GM19238 (cell line): ENCODE measurements at regions not wholly inside any gene's neighbourhood (a gene's known extent, or its start where the extent isn't known, plus 50 kb on each side); places are given as distances from the start of the nearest gene placed in this dataset.
"Not testable (repeated sequence)": the region's sequence is repeated elsewhere in the genome, so short reads cannot be mapped to it uniquely, and the experiment has no call there.

Experiments used
- DNase-seq: peaks from one replicate; pipeline ENCODE4 v3.0.0; 2011; ENCODE audit warnings: low spot score; ENCODE audit not compliant: insufficient read length

DNA sequence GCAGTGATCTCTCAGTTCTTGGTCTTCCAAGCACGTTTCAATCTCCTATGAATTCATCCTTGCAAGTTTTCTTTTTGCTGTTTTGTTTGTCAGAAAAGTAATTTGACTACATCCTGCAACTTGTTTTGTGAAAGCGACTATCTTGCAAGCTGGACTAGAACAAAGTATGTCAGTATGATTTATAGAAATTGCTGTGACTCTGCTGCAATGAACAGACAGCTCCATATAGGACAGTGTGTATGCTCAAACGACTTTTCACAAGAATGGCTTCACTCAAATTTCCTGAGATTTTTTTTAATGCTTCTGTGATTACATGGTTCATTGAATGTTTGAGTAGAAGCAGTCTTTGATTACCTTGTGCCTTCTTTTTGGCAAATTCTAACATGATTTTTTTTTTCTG is 123.5 kb upstream of the TRHDE start:
- no peak for DNase-seq

DNA sequence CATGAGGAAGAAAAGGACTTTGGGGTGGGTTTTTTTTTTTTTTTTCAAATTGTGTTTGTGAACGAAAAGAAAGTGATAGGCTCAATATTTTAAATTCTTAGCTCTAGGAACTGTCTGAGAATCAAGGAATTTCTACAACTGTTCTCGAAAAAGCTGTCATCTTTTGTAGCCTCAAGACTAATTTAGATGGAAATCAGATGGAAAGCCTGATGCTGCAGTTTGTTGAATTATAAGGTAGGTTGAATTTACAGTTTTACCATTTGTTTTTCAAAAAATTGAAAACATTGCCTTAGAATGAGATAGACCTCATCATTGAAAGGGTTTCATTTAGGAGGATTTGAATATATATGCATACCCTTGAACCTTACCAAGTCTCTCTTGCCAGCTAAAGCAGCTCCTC is 109.3 kb upstream of the TRHDE start:
- no peak for DNase-seq

DNA sequence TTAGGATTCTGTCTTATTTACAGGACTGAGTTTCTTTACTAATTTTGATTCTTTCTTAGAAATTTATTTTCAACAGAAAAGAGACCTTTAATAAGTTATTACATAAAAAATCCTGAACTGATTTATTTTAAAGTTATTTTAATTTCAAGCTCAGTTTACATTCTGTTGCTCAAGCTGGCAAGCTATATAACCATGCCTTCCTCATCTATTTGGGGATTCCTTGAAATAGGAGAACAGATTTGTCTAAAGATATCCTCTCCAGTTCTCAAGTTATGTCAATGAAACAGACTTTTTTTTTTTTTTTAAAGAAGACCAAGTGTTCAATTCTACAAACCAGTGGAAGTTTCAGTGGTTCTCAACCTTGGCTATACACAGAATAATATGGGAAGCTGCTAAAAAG is 103.3 kb upstream of the TRHDE start:
- DNase-seq: no peak

DNA sequence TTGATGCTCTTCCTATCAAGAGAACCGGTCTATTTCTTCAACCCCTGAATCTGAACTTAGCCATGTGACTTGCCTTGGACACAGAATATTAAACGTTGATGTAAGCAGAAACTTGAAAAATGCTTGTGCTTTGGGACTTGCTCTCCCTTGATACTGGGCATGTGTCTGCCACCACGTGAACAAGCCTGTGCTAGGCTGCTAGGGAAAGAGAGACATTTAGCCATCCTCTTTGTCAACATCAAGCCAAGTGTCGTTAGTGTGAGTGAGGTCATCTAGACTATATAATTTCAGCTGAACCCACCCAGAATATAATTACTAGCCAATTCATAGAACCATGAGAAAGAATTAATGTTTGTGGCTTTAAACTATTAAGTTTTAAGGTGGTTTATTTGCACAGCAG is 98.2 kb upstream of the TRHDE start:
- DNase-seq: no peak

DNA sequence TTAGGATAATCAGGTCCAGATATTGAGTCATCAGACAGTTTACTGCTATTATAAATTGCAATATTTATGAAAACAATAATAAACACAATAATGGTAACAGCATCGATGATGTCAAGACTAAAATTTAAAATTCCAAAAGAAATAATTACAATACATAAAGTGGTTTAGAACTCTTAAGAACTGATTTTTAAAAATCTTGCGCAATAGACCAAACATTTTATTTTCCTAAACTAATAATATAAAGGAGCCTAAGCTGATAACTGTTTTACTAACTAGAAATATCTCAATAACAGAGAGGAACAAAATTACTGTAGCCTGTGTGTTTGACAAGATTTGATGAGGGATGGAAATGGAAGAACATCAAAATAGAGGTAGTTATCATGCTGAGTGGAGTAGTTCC is 93.9 kb upstream of the TRHDE start:
- DNase-seq: no peak

DNA sequence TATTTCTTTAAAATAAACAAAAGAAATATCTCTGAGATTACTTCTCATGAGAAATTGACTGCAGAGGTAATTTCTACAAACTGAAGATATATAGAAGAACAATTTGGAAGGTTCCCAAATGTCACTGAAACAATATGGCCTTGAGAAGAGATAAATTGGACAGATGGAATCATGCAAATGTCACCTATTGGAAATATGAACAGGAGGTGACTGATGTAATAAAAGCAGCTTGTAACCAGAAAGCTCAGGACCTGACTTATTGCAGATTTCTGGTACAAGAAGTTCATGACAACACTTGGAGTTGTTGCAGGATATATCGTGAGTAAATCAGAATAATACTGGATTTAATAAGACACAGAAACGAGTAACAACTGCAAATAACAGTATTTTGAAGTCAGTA is 93.3 kb upstream of the TRHDE start:
- no peak for DNase-seq

DNA sequence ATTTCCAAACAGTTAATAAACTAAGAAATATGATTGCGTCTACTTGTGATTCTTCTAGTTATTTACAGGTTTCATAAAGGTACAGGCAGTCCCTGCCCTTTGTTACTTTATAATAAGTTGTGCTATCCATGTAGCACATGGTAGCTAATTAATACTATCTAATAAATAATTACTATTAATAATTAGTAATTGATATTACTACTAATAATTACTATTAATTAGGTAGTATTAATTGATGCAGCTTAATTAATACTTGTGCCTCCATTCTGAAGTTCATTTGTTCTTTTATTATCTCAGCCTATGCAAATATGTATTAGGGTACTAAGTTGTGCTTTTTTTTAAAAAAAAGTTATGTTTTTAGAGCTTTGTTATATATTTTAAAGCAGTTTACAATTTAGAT is 92.3 kb upstream of the TRHDE start:
- DNase-seq: no peak

DNA sequence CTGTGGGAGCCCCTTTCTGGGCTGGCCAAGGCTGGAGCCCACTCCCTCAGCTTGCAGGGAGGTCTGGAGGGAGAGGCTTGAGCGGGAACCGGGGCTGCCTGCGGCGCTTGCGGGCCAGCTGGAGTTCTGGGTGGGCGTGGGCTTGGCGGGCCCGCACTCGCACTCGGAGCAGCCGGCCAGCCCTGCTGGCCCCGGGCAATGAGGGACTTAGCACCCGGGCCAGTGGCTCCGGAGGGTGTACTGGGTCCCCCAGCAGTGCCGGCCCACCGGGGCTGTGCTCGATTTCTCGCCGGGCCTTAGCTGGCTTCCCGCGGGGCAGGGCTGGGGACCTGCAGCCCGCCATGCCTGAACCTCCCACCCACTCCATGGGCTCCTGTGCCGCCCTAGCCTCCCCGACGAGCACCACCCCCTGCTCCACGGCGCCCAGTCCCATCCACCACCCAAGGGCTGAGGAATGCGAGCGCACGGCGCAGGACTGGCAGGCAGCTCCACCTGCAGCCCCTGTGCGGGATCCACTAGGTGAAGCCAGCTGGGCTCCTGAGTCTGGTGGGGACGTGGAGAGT is 87.1 kb upstream of the TRHDE start:
- not testable (repeated sequence) for DNase-seq

DNA sequence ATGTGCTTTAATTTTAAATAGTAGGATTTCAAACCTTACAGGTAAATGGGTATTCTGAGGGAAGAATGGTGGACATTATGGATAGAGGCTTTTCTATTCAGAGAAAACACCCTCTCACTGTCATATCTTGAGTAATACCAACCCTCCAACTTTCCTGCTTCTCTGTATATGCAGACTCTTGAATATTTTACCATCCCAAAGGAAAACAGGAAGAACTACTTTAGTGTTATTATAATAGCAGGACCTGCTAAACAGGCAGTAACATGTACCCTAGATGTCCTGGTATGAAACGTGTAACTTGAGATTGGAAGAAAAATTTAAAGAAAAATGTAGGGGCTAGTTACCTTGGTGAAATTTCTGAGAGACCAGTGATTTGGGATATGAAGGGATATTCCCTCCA is 82.9 kb upstream of the TRHDE start:
- no peak for DNase-seq

DNA sequence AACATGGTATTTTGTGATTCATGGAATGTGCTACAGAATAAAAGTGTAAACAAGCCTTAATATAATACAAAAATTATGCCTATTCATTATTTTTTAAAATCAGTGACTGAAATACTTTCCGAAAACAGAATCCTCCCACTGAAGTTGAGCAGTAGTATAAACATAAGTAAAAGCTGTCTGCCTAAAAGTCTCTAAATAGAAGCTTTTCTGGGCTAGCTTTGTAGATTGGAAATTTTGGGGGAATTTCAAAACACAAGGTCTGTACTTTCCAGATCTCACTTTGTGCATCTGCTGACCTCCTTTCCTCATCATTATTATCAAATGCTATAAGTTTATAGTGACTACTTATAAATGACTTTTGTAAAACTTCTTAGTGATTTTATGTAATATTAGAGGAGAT is 80.4 kb upstream of the TRHDE start:
- DNase-seq: no peak

DNA sequence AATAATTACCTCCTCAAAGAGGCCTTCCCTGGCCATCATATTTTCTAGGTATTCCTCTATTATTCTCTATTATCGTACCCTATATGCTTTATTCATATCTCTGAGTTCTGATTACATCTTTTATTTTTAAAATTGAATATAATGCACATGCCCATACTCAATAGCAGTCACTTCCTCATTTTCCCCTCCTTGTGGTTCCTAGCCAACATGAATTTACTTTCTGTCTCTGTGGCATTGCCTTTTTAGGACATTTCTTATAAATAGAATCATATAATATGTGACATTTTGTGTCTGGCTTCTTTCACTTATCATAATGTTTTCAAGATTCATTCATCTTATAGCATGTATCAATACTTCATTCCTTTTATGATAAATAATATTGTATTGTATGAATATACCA is 74.4 kb upstream of the TRHDE start:
- no peak for DNase-seq

DNA sequence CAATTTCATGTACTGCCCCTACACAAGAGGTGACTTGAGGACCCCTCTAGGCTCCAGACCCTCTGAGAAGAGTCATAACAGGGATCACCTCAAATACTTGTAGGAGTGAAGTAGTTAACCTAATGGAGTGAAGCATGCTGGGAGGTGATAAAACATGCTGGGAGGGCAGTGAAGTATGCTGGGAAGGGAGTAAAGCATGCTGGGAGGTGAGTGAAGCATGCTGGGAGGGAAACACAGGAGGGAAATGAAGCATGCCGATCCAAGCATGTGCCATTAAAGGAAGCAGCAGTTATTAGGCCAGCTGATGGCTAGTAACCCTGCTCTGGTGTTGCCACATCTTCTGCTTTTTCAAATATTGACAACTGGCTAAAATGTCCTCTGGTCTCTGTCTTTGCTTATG is 70.7 kb upstream of the TRHDE start:
- no peak for DNase-seq

DNA sequence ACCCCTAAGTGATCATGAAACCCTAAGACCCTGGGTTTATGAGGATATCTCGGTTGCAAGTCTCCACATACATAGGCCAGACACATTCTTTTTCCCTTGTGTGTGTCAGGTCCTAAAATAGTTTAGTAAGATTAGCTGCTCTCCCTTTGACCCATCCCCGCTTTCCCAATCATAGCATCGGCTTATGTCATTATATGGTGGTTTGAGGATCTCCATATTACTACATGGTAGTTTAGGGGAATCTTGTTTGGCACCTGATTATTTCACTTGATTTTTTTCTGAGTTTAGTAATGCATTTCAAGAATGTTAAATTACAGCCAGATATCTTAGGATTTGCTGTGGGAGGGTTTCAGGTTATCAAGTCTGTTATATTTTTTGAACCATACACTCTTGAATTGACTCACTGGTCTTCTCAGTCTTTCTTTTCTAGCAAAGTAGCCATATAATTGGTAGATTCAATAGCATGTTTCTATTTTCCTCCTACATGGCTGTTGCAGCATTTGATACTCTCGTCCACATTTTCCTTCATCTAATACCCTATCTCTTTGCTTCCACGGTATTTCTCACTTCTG is 68.3 kb upstream of the TRHDE start:
- DNase-seq: no peak

DNA sequence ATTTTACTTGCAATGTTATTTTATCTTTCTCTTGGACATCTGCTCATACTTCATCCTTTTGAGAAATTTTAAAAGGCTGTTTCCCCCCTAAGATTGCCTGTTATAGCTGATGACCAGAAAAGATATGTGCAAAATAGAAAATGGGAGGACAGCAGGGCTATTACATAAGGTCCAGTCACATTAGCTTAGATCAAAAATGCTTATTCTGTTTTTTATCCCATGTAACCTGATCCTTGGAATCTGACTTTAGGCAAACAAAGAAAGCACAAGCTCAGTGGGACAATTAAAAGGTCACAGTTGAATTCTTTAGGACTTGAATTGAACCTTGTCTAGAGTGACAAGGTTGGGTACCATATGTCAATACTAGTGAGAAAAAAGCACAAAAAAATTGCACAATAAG is 65.1 kb upstream of the TRHDE start:
- DNase-seq: no peak

DNA sequence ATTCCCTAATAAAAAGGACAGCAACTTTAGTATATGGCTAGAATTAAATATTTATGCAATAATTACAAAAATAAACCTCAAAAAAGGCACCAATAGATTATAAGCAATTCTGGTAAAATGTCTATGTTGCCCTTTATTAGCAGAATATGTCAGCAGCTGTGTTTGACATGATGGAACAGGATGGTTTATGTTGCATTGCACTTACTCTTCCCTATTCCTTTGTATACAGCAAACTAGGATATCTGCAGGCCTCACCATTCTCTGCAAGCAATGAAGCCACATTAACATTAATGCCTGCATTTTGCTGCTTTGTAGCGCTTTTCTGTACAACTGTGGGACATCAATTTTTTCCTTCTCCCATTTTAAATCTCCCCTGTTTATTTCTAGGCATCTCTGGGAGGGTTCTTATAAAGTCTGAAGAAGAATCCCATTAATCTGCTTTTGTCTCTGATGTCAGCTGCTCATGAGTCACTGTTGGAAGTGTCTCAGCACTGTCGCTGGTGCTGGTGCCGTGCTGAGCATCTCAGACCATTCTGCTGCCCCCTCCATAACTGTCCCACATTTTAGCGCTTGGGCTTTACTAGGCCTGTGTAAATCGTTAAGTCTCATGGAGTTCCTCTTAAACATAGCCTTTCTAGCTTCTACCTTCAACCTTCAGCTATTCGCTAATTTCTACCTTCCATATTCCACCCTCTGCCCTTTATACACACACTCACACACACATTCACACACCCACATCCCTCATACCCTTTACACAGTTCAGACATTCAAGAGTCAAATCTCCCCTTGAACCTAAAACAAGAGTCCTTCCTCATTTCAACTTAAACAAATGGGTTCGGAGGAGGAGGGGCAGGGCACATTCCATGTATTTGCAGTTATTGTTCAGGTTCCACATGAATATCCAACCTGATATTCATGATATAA is 64.4 kb upstream of the TRHDE start:
- DNase-seq: no peak

DNA sequence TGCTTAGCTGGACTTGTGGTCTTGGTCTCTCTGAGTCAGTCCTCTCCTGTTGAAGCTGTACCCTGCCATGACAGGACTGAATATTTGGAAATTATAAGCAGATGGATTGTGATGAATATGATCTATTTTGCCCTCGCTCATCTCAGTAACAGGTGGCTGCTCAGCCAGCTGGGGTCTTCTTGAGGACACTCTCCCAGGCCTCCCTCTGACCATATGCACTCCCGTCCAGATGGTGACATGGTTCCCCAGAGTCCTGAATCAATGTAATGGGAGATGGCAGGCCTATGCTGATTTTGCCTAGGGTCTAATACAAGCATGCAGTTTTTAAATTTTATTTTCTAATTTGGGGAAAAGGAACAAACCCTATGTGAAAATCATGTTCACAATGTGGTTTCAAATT is 63.1 kb upstream of the TRHDE start:
- no peak for DNase-seq

DNA sequence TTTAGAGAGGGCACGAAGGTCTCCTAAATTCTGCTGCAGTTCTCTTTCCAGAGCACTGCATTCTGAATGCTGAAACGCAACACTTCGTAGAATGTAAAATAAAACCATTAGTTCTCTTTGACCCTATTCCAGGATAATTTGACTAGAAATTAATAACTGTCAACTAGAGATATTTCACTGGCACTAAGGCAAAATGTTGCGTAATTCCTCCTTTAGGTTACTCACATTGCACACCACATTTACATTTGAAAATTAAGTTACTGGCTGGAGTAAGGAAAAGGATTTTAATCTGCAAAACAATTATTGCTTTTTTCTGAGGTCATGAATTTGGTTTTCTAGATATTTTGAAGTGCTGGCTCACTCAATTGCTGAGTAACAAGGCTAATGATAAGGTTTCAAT is 58.0 kb upstream of the TRHDE start:
- DNase-seq: no peak

DNA sequence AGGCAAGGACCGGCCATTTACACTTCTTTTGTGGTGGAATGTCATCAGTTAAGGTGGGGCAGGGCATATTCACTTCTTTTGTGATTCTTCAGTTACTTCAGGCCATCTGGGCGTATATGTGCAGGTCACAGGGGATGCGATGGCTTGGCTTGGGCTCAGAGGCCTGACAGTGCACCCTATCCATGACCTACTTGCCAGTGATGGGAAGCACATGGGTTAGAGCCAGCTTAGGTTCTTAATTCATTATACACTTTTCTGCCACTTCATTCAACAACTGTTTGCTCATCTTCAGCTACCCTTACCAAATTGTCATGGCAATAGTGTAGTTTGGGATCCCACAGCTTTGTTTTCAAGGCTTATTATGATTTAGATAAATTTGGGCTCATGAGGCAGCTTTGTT is 56.9 kb upstream of the TRHDE start:
- not testable (repeated sequence) for DNase-seq

DNA sequence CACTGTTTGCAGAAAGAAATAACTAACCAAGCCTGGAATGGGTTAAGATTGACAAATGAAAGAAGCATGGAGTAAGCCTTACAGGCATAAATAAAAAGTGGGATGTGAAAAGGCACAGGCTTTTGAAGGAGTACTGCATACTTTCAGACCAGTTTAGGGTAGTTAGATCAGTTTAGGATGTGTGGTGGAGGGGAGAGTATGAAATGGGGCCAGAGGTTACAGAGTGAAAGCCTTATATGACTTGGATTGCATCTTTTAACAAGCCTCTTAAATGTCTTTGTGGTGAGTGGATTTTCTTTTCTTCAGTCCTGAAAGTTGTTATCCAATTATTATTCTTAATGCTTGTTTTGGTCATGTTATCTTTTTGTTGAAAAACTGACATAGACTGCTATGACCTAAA is 52.2 kb upstream of the TRHDE start:
- DNase-seq: no peak
